Mesenchymal stem cell (in vitro differentiated cells and primary cell): ENCODE measurements at regions not wholly inside any gene's neighbourhood (a gene's known extent, or its start where the extent isn't known, plus 50 kb on each side); places are given as distances from the start of the nearest gene placed in this dataset.

Experiments
- DNase-seq: peaks from one replicate; pipeline ENCODE4 v3.0.0-alpha.2; 2013
- H2AFZ ChIP-seq: one replicate; pipeline ENCODE4 v1.6.1; 2013; ENCODE audit warnings: low read depth, mild to moderate bottlenecking, control low read depth, inconsistent platforms, low read length, moderate library complexity
- H2AK5ac ChIP-seq: 2 replicates; pipeline ENCODE4 v1.6.1; 2013; ENCODE audit warnings: low read length, moderate library complexity, mild to moderate bottlenecking, inconsistent platforms; ENCODE audit not compliant: severe bottlenecking
- H2BK120ac ChIP-seq: one replicate; pipeline ENCODE4 v1.6.1; 2013; ENCODE audit warnings: low read depth, mild to moderate bottlenecking, inconsistent platforms, low read length, moderate library complexity
- H2BK12ac ChIP-seq, 2 experiments: one replicate each; pipeline ENCODE4 v1.6.1; 2013; ENCODE audit warnings: inconsistent platforms in 2 of 2, low read length in 2 of 2, mild to moderate bottlenecking in 2 of 2, moderate library complexity in 2 of 2, control low read depth in 1 of 2
- H2BK15ac ChIP-seq: one replicate; pipeline ENCODE4 v1.6.1; 2013; ENCODE audit warnings: mild to moderate bottlenecking, low read depth, inconsistent platforms; ENCODE audit not compliant: poor library complexity, severe bottlenecking
- H2BK5ac ChIP-seq: 2 replicates; pipeline ENCODE4 v1.6.1; 2013; ENCODE audit warnings: low read depth, mild to moderate bottlenecking, low read length, control low read depth, inconsistent platforms; ENCODE audit not compliant: poor library complexity, severe bottlenecking
- H3K14ac ChIP-seq, 2 experiments: one replicate each; pipeline ENCODE4 v1.6.1; 2013; ENCODE audit warnings: inconsistent platforms in 2 of 2, low read length in 2 of 2, control low read depth in 1 of 2, mild to moderate bottlenecking in 1 of 2, moderate library complexity in 1 of 2
- H3K18ac ChIP-seq, 2 experiments: one replicate each; pipeline ENCODE4 v1.6.1; 2013; ENCODE audit warnings: inconsistent platforms in 2 of 2, low read length in 2 of 2, control low read depth in 1 of 2, low read depth in 1 of 2, mild to moderate bottlenecking in 1 of 2
- H3K23ac ChIP-seq, 2 experiments: one replicate each; pipeline ENCODE4 v1.6.1; 2013; ENCODE audit warnings: inconsistent platforms in 2 of 2, low read length in 2 of 2, mild to moderate bottlenecking in 2 of 2, moderate library complexity in 2 of 2, control low read depth in 1 of 2
- H3K27ac ChIP-seq: 2 replicates; pipeline ENCODE4 v1.5.1; 2013; ENCODE audit warnings: mild to moderate bottlenecking, moderate library complexity, low read length, control low read depth, inconsistent platforms; ENCODE audit not compliant: poor library complexity, severe bottlenecking
- H3K27me3 ChIP-seq, 2 experiments: 2 replicates each; pipeline versions ENCODE4 v1.6.1 to v1.7.0; 2013; ENCODE audit warnings: low read length in 2 of 2, mild to moderate bottlenecking in 2 of 2, moderate library complexity in 2 of 2, control low read depth in 1 of 2, inconsistent platforms in 1 of 2; ENCODE audit not compliant: control insufficient read depth in 1 of 2, insufficient read depth in 1 of 2
- H3K36me3 ChIP-seq, 2 experiments: 2 replicates each; pipeline versions ENCODE4 v1.6.1 to v1.7.0; 2013; ENCODE audit warnings: low read length in 2 of 2, control low read depth in 1 of 2, inconsistent platforms in 1 of 2, low read depth in 1 of 2, mild to moderate bottlenecking in 1 of 2; ENCODE audit not compliant: insufficient read depth in 2 of 2, control insufficient read depth in 1 of 2
- H3K4ac ChIP-seq, 2 experiments: one replicate each; pipeline ENCODE4 v1.6.1; 2013; ENCODE audit warnings: inconsistent platforms in 2 of 2, low read length in 2 of 2, mild to moderate bottlenecking in 2 of 2, moderate library complexity in 2 of 2, control low read depth in 1 of 2, low read depth in 1 of 2
- H3K4me1 ChIP-seq: 2 replicates; pipeline ENCODE4 v1.6.1; 2013; ENCODE audit warnings: low read depth, low read length, control low read depth; ENCODE audit not compliant: control insufficient read depth, insufficient read depth
- H3K4me2 ChIP-seq: 2 replicates; pipeline ENCODE4 v1.6.1; 2013; ENCODE audit warnings: low read length, mild to moderate bottlenecking, inconsistent platforms; ENCODE audit not compliant: poor library complexity, severe bottlenecking
- H3K4me3 ChIP-seq, 2 experiments: 2 replicates each; pipeline versions ENCODE4 v1.5.1 to v1.7.0; 2013; ENCODE audit warnings: low read length in 2 of 2, mild to moderate bottlenecking in 2 of 2, control low read depth in 1 of 2, low read depth in 1 of 2; ENCODE audit not compliant: insufficient read depth in 1 of 2
- H3K79me1 ChIP-seq: replicated peaks from 2 replicates; pipeline ENCODE4 v1.6.1; 2013; ENCODE audit warnings: mild to moderate bottlenecking, control low read depth, low read length, inconsistent platforms; ENCODE audit not compliant: poor library complexity, severe bottlenecking
- H3K9ac ChIP-seq: 2 replicates; pipeline ENCODE4 v1.7.0; 2013; ENCODE audit warnings: mild to moderate bottlenecking, low read length, moderate library complexity
- H3K9me3 ChIP-seq: 2 replicates; pipeline ENCODE4 v1.7.0; 2013; ENCODE audit warnings: mild to moderate bottlenecking, low read length; ENCODE audit not compliant: control insufficient read depth
- H4K8ac ChIP-seq: one replicate; pipeline ENCODE4 v1.6.1; 2013; ENCODE audit warnings: inconsistent platforms, mild to moderate bottlenecking, low read length, moderate library complexity
- H4K91ac ChIP-seq: one replicate; pipeline ENCODE4 v1.6.1; 2013; ENCODE audit warnings: mild to moderate bottlenecking, low read length, inconsistent platforms
- WGBS: methylation state at CpG from one replicate; pipeline ENCODE4 v1.1.7; 2013; ENCODE audit warnings: mixed read lengths; 5-methylcytosine and 5-hydroxymethylcytosine counted together

DNA sequence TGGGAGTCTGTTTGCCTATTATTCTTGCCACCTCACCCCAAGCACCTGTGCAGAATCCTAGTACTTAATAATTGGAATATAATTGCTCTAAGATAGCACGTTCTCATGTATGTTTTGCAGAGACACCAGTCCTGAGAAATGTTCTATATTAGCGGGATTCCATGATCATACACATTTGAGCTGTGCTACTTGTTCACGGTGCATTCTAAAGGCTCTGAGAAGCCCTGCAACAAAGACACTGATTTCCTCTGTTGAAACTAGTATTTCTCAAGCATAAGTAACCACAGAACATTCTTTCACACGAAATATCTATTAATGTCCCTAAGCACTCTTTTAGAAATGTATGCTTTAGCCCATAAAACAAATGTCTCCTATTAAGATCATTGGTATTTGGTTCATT is 109.4 kb downstream of the BARHL2 start:
- Histone ChIP-seq H3K9me3 (no peaks in the 10 kb centered on the region), H4K91ac (no peak overlapping the region), H2AFZ (no peak overlapping the region), H3K9ac (no peak overlapping the region), H3K36me3 (no peaks in the 10 kb centered on the region), H3K4me3 (no peak overlapping the region), H2BK5ac (no peak overlapping the region), H3K79me1 (no peaks in the 10 kb centered on the region), H3K23ac (no peak overlapping the region), H3K27me3 (no peaks in the 10 kb centered on the region), H2BK12ac (no peak overlapping the region), H2BK15ac (no peak overlapping the region), H3K18ac (no peak overlapping the region), H4K8ac (no peak overlapping the region), H3K4ac (no peak overlapping the region), H3K14ac (no peak overlapping the region), H2AK5ac (no peak overlapping the region), H3K4me2 (no peak overlapping the region), H3K4me1 (no peaks in the 10 kb centered on the region), H3K27ac (no peak overlapping the region), H2BK120ac (no peak overlapping the region)
- 72% methylated on average over 3 of the region's 4 CpGs for WGBS
- DNase-seq: no peak

DNA sequence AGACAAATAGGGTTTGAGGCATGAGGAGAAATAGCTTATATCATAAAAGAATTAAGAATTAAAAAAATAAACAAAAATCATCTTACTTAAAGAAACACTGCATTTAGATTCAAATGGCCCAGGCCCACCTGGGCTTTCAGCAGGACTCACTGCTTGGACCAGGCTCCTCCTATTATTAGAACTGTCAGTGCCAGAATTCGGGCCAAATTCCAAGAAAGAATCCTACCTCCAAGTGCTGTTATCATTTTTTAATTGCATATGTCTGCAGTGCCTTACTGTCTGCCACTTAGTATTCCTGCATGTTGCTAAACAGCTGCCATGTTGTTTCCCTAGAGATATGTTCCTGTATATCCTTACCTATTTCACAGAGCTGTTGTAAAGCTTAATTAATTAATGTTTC is 112.0 kb downstream of the BARHL2 start:
- no peak overlapping the region for H3K9ac ChIP-seq
- no peak overlapping the region for H2AK5ac ChIP-seq
- no peak overlapping the region for H4K8ac ChIP-seq
- no peak overlapping the region for H3K4me3 ChIP-seq
- H2BK12ac ChIP-seq: no peak overlapping the region
- no peak overlapping the region for H2AFZ ChIP-seq
- no peak overlapping the region for H3K4ac ChIP-seq
- H3K14ac ChIP-seq: no peak overlapping the region
- no peak overlapping the region for H2BK15ac ChIP-seq
- H3K18ac ChIP-seq: no peak overlapping the region
- no peaks in the 10 kb centered on the region for H3K79me1 ChIP-seq
- H3K36me3 ChIP-seq: no peaks in the 10 kb centered on the region
- no peak for DNase-seq
- peaks cover 3% of the 10 kb centered on the region for H3K9me3 ChIP-seq
- no peak overlapping the region for H2BK5ac ChIP-seq
- H3K4me1 ChIP-seq: no peaks in the 10 kb centered on the region
- H4K91ac ChIP-seq: no peak overlapping the region
- H3K23ac ChIP-seq: no peak overlapping the region
- no peak overlapping the region for H3K4me2 ChIP-seq
- H2BK120ac ChIP-seq: no peak overlapping the region
- 62% methylated on average over 1 of the region's 1 CpG for WGBS
- H3K27ac ChIP-seq: no peak overlapping the region
- H3K27me3 ChIP-seq: no peaks in the 10 kb centered on the region

DNA sequence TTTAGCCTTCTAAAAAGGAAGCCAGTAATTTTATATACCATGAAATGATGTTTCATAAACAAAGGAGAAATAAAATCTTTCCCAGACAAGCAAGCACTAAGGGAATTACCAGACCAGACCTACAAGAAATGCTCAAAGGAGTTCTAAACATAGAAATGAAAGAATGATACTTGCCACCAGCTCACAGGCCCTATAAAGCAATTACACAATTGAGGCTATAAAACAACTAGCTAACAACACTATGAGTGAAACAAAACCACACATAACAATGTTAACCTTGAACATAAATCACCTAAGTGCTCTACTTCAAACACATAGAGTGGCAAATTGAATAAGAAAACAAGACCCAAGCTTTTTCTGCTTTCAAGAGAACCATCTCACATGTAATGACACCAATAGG is 123.8 kb downstream of the BARHL2 start:
- Histone ChIP-seq H3K36me3 (no peaks in the 10 kb centered on the region), H3K14ac (no peak overlapping the region), H3K23ac (no peak overlapping the region), H3K79me1 (no peaks in the 10 kb centered on the region), H3K4me3 (no peak overlapping the region), H3K9me3 (peaks cover 45% of the 10 kb centered on the region), H4K8ac (no peak overlapping the region), H3K4ac (no peak overlapping the region), H2AFZ (no peak overlapping the region), H2BK15ac (no peak overlapping the region), H3K4me2 (no peak overlapping the region), H2BK12ac (no peak overlapping the region), H3K27ac (no peak overlapping the region), H3K27me3 (no peaks in the 10 kb centered on the region), H3K18ac (no peak overlapping the region), H3K4me1 (no peaks in the 10 kb centered on the region), H2BK120ac (no peak overlapping the region), H2BK5ac (no peak overlapping the region), H2AK5ac (no peak overlapping the region), H4K91ac (no peak overlapping the region), H3K9ac (no peak overlapping the region)
- no peak for DNase-seq

DNA sequence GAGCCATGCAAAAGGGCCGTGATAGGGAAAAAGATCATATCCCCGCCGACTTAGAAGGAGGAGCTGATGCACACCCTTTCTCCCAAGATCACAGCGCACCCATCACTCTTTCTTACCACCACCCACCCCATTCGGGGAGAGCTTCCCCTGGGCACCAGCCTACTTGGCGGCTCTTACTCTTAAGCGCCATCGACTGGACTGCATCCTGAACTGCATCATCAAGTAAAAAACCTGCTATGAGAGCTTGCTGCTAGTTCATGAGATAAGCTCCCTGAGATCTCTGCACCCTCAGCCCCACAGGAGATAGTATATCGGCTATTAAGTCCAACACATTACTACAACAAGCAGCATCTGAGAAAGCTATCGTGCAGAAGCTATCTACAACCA is 125.1 kb downstream of the BARHL2 start:
- no peak overlapping the region for H3K27ac ChIP-seq
- no peak overlapping the region for H2BK12ac ChIP-seq
- H2BK120ac ChIP-seq: no peak overlapping the region
- no peaks in the 10 kb centered on the region for H3K4me1 ChIP-seq
- H4K91ac ChIP-seq: no peak overlapping the region
- H3K9ac ChIP-seq: no peak overlapping the region
- WGBS: 54% methylated on average over 10 of the region's 10 CpGs
- H3K4me3 ChIP-seq: no peak overlapping the region
- H2BK5ac ChIP-seq: no peak overlapping the region
- no peak for DNase-seq
- H3K79me1 ChIP-seq: no peaks in the 10 kb centered on the region
- no peak overlapping the region for H2AFZ ChIP-seq
- no peak overlapping the region for H2BK15ac ChIP-seq
- no peak overlapping the region for H3K18ac ChIP-seq
- H2AK5ac ChIP-seq: no peak overlapping the region
- no peak overlapping the region for H3K14ac ChIP-seq
- H4K8ac ChIP-seq: no peak overlapping the region
- H3K36me3 ChIP-seq: no peaks in the 10 kb centered on the region
- no peak overlapping the region for H3K4me2 ChIP-seq
- H3K23ac ChIP-seq: no peak overlapping the region
- no peak overlapping the region for H3K4ac ChIP-seq
- H3K9me3 ChIP-seq: peaks cover 37% of the 10 kb centered on the region
- H3K27me3 ChIP-seq: no peaks in the 10 kb centered on the region
